NCI-H345 (cell line): ENCODE measurements at regions not wholly inside any gene's neighbourhood (a gene's known extent, or its start where the extent isn't known, plus 50 kb on each side); places are given as distances from the start of the nearest gene placed in this dataset.
"Not testable (repeated sequence)": the region's sequence is repeated elsewhere in the genome, so short reads cannot be mapped to it uniquely, and the experiment has no call there.

ENCODE experiments used
- DNase-seq: peaks from one replicate; lab custom pipeline; 2025; lab: John Stamatoyannopoulos, UW

DNA sequence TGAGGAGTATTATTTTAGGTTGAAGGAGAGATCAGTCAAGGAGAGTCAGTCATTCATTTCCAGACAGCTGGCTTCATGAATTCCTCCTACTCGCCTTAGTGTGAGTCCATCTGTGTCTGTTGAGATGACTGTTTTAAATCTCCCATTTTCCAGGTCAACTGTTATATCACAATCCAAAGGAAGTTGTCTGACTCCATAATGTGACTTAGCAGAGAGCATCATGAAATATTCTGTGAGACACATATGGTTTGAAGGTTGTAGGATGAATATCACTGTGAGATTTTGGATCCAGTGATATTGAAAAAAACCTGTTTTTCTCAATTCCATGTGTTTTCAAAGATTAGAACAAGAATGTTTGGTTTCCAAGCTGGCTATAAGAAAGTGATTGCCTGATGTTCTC, 530.2 kb upstream of the MAN1A1 start:
- DNase-seq: no peak

DNA sequence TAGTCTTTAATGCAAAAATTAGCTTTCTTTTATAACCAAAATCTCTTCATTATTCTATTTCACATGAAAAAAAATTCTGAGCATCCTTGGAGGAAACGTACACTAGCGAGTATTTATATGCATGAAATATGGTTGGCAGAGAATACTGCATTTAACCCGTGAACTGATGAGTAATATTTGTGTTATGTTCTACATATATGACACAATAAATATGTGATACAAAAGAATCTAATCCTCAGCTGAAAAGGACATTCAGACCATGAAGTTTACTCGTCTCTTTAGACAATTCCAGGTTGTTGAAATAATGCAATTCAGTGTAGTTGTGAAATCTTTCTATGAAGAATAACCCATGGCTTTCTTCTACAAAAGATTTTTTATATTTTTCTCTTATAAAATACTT, 524.8 kb upstream of the MAN1A1 start:
- no peak for DNase-seq

DNA sequence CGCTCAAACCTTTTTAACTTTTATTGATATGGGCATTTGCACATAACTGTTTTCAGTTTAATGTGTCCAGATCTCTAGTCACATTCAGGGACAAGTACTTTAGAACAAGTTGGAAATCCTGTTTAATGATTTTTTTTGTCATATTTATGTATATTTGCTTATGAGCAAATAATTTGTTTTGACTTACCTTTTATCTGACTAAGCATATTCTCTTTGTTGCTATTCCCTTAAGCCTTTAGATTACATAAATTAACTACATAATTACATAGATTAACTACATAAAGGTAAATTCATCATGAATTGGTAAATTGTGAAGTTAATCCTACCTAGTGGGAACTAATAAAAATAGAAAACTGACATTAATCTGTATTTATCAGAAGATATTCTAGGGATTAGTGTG, 523.5 kb upstream of the MAN1A1 start:
- no peak for DNase-seq

DNA sequence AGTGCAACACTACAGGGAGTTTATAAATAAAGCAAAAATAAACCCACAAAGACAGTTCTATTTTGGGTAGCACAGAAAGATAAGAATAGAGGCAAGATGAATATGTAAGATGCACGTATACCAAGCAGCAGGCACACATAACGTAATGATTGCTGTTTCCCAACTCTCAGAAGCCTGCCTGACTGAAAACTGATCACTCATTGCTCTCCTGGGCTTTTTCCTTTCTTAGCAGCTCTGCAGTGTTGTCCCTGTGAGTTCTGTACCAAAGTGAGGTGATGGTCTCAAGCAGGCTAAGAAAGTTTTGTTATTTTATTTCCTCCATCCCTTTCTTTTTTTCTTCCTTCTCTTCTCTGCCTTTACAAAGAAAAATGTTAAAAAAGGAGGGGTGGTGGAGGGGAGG, 522.0 kb upstream of the MAN1A1 start:
- no peak for DNase-seq

DNA sequence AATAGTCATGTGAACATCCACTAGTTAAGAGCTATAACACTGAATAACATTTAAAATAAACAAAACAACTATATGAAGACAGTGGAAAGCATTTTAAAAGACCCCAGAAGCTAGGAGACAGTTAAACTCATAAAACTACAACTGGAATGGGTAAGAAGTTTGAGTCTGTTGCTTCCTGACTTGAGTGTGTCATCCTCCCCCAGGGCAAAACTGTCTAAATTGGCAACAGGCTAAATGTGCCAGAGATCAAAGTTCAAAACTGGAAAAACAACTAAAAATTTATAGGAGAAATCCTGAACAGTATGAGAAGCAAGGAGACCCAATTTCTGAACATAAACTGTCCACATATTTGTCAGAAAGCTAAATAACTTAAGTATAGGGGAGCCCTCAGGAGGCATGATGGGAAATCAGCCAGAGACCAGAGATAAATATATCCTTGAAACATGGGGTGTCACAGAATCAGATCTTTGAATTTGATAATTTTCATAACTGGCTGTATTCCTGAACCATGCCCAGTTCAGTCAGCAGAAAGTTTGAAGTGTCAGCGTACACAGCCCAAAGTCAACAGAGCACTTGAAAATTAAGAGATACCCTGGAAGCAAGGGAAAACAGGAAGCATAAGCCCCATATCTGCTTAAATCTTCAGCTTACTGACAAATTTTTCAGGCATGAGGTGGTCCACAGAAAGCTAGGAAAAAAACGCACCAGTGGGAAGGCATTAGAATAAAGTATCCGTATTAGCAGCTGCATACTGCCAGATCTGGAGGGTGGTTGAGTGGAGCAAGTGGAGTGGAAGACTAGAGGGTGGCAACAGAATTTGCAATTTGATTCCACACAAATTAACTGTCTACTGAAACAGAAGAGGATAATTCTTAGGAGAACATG, 516.1 kb upstream of the MAN1A1 start:
- no peak for DNase-seq

DNA sequence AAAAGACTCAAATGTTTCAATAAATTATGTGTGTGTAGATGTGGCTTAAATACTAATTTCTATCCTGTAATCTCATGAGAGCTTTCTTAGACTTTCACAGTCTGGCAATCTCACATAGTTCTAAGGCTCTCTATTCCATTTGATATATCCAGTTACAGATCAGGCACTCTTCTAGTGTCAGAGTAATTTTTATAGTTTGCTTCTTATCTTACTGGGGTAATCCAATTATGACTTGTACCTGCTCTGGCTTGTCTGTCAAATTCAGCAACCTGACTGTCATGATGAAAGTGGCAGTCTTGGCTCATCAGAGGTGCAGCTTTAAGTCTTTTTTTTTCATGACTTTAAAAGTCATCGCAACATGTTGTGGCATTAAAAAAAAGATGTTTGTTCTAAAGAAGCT, 513.2 kb upstream of the MAN1A1 start:
- no peak for DNase-seq

DNA sequence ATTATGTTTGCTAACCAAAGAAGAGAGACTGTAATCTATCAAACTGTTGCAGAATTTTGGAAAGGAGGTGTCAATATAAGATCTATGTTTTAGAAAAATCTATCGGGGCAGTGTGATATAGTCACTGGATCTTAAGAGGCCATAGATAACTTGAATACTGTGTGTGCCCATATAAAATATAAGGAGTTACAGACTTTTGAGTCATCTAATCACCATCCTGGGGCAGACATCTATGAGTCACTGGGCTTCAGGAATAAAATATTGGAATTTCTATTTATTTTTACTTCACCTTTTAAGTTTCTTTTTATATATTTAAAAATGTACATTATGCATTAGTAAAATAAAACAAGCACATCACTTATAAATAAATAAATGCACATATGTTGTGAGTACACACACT, 509.3 kb upstream of the MAN1A1 start:
- no peak for DNase-seq

DNA sequence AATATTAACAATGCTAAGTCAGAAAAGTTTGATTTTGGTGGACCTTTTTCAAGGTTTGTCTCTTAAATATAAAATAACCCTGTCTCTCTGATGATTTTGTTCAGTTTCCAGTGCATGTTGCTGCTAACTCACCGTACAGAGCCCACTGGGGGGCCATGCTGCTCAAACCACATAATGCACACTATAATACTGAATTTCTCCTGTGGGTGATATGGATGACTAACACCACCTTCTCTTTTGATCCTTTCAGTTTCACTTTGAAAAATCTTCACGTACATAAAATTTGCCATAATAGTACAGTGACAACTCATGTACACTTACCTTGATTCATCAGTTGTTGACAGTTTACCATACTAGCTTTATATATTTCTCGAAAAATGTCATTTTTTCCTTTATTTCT, 506.6 kb upstream of the MAN1A1 start:
- DNase-seq: no peak

DNA sequence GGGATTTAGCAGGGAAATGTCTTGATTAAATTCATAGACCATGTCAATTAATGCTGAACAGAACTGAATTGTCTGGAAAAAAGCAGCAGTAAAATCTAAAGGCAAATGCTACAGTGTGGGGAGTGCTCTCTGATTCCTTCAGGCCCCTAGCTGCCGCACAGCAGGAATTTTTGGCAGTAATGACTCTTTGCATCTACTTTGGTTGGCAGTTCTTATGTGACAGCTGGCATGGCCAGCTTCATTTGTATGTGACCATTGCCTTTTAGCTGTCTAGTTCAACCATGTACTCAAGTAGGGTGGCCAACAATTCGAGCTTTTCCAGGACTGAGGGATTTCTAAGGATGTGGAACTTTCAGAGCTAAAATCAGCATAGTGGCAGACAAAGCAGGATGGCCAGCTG, 499.1 kb upstream of the MAN1A1 start:
- DNase-seq: no peak

DNA sequence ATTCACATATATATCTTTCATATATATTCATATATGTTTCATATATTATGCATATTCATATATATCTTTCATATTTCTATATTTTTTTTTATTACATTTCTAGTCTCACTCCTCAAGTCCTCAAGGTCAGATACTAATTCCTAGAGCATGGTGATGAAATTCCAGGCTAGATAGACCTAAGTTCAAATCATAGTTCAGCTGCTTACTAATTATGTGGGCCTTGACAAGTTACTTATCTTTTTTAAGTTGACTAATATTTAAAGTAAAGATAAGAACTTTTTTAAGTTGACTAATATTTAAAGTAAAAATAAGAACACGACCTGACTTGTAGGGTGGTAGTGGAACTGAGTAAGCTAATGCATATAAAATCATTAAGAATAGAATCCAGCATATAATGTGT, 495.6 kb upstream of the MAN1A1 start:
- DNase-seq: no peak

DNA sequence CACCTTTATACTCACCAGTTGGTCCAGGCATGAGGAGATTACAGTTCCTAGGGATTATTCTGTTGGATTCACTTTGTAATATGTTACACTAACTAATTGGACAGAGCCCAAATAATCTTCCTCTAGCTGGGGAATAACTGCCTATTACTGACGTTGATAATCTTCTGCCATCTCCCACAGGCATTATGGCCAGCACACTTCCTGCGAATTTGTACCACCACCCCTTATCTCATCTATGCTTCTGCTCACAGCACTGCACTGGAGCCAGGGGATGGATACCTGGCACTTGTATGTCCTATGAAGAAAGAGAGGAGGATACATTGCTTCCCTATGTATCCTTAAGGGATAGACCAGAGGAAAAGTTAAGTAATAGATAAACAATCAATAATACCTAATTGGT, 494.8 kb upstream of the MAN1A1 start:
- no peak for DNase-seq

DNA sequence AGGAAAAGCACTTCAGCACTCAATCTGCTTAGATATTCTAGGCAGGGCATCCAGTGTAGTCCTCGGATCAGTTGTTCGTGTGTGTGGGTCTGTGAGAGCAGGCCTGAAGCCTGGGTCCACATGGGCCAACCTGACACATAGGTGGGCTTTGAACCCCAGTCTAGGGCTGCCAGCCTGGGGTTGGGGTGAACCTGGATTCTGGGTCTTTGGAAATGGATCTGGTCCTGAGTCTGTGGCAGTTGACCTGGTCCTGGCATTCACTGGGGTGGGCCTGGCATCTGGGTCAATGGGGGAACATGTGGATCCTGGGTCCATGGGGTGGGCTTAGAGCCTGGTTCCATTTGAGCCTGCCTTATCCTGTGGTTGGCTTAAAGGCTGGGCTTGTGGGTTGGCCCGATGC, 492.6 kb upstream of the MAN1A1 start:
- no peak for DNase-seq

DNA sequence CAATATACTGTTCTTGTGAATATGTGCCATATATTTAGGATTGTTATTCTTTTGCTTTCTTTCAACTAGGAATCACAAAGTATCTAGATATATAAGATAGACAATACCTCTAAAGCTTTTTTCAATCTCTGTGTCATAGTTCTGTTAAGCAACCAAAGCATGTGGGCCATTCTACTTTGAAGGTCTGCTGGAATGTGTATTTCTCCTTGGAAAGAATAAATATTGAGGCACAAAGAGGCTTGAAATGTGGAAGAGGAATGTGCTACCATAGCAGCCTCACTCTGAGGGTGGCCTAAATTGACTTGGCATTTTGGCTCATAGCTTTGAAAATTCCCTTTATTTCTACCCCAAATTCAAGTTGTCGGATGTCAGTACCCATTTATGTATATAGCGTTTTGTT, 488.5 kb upstream of the MAN1A1 start:
- no peak for DNase-seq

DNA sequence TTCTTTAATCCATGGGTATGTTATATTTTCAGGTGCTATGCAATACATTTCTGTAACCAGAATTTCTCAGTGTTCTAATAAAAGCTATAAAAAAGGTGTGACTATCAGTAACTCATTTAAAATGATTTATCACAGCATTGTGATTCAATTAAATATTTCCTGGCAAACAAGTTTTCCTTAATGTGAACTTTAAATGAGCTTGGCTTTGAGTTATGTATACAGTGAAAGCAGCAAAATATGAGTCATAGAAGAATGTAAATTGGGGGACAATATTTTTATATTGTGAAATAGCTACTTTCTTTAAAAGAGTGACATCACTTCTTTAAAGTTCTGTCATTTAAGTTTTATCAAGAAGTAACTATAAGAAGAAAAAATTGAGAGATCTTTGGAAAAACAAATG, 484.9 kb upstream of the MAN1A1 start:
- DNase-seq: no peak

DNA sequence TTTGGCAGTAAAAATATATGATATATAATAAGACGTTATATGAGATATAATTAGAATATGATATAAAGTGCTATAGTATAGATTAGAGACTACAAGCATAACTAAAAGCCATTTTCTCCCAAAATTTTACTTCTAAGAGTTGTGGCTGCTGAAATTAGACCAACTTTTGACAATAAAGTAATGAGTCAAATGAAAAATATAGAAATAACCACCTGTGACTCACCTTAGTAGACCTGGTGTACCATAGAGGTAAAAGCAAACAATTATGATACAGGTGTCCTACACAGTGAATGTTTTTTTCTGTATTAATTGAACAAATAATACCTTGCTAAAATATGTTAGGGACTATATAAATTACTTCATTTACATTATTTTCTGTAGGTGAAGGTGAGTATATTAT, 482.9 kb upstream of the MAN1A1 start:
- DNase-seq: no peak

DNA sequence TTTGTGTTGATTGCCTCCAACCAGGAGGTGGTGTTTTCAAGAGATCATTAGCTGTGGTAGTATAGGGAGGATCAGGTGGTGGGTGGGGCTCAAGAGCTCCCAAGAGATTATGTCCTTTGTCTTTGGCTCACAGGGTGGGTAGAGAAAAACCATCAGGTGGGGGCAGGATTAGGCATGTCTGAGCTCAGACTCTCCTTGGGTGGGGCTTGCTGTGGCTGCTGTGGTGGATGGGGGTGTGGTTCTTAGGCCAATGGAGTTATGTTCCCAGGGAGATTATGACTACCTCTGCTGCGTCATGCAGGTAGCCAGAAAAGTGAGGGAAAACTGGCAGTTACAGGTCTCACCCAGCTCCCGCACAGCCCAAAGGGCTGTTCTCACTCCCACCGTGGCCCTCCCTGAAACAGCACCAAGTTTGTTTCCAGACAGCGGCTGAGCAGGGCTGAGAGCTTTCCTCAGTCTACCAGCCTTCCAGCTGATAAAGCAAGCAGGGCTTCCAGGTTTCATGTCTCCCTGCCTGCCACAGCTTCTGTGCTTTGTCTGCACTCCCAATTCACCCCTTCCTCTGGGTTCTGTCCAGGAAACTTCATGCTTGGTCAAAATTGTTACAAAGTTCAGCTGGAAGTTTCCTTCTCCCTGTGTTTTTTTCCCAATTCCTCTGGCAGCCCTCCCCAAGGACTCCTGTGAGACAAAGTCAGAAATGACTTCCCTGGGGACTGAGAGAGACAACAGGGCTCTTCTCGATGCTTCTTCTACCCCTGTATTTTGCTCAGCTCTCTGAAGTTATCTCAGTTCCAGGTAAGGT, 481.1 kb upstream of the MAN1A1 start:
- DNase-seq: no peak

DNA sequence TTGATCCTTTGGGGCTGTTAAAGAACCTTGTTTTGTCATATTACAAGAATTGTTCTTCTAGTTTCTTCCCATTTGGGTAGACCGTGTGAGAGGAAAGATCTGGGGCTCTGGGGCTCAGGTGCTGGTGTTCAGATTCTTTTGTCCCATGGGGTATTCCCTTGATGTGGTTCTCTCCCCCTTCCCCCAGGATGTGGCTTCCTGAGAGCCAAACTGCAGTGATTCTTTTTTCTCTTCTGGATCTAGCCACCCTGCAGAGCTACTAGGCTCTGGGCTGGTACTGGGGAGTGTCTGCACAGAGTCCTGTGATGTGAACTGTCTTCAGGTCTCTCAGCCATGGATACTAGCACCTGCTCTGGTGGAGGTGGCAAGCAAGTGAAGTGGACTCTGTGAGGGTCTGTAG, 480.5 kb upstream of the MAN1A1 start:
- no peak for DNase-seq

DNA sequence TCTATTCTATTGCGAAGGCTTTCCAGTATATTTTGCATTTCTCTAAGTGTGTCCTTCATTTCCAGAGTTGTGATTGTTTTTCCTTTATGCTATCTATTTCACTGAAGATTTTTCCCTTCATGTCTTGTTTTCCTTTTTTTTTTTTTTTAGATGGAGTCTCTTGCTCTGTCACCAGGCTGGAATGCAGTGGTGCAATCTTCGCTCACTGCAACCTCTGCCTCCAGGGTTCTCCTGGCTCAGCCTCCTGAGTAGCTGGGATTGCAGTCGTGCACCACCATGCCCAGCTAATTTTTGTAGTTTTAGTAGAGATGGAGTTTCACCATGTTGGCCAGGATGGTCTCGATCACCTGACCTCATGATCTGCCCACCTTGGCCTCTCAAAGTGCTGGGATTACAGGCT, 479.9 kb upstream of the MAN1A1 start:
- DNase-seq: not testable (repeated sequence)

DNA sequence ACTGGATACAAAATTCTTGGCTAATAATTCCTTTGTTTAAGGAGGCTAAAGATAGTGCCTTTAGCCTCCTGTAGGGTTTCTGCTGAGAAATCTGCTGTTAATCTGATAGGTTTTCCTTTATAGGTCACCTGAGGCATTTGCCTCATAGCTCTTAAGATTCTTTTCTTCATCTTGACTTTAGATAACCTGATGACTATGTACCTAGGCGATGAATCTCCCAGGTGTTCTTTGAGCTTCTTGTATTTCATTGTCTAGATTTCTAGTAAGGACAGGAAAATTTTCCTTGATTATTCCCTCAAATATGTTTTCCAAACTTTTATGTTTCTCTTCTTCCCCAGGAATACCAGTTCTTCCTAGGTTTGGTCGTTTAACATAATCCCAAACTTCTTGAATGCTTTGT, 479.4 kb upstream of the MAN1A1 start:
- no peak for DNase-seq

DNA sequence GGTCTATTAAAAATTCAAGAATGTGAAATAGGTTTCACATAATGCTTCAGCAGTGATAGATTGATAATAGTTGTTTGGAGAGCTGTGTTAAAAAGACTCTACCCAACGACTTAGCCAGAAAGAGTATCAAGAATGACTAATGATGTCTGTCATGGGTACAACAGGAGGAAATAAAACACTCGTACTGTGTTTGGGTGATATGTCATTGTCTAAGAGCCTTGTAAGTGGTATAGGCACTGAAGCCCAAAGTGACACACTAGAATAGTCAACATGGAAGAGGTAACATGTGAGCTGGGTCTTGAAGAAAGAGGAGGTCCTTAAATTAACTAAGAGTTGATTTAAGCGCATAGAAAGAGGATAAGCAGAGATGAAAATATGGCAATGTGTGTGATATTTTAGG, 471.8 kb upstream of the MAN1A1 start:
- DNase-seq: no peak

DNA sequence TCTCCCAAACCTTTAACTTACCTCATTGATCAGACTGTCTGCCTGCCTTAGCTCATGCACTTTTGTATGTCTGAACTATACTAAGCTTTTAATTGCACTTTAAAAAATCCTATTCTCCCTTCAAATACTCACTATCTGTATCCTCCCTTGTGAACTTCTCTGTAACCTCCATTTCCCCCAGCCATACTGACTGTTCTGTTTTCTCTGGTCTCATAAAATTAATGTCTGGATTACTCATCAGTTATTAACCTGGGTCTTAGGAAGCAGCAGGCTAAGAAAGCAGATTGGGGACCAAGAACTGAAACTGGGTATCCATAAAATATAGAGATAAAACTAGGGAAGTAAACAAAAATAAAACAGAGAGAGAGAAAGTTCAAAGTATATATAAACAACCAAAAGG, 469.3 kb upstream of the MAN1A1 start:
- no peak for DNase-seq

DNA sequence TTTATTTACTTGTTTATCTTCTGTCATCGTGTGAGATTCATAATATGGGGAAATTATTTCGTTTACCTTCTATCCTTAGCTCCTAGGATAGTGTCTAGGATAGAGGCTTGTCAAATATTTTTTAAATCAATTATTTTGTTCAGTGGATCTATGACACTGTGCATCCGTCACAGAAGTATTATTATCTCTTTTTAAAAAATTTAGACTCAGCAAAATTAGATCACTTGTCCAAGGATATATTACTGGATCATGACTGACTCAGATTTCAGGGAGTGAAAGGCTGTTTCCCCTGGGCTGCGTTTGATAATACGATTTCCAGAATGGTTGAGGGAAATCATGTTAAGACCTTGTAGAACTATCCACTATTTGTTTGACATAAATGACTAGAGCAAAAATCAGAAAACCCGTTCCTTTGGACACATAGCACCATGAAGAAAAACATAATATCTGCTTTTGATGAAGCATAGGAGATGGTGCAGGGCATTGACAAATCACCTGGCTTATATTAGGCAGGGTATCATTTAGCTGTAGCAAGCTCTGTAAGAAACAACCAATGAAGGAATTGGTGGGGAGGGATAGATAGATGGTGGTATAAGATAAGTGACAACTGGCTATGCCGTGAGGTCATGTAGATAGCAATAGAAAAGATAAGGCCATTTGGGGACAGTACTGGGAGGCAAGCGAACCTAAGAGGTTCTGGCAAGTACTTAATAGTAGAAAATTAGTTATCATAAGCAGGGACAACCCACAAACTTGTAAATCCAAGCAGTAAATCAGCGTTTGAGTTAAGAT, 465.2 kb upstream of the MAN1A1 start:
- DNase-seq: no peak

DNA sequence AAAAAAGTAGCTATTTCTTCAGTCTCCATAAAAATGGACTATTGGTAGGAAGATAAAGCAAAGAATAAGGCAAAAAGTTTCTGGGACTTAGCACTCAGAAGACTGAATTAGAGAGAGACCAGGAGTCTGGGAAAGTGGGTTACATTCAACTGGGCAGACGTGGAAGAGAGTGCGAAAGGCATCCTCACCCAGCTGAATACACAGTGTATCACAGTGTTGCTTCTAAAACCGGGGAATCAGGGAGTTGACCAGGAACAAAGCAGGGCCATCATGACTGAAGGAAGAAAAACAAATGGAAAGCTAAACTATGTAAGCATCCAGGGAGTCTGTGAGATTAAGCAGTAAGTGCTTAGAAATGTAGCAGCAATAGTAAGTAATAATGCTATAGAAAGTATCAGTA, 452.9 kb upstream of the MAN1A1 start:
- DNase-seq: no peak
